DOHH2 (cell line): ENCODE measurements at regions not wholly inside any gene's neighbourhood (a gene's known extent, or its start where the extent isn't known, plus 50 kb on each side); places are given as distances from the start of the nearest gene placed in this dataset.

Experiments
- H3F3A ChIP-seq: fragments of 200-600 bp; sonication (generic), shearing (Covaris generic); 2 replicates; pipeline ENCODE4 v1.6.0; 2016; ENCODE audit warnings: antibody characterized with exemption, mild to moderate bottlenecking; ENCODE audit not compliant: control insufficient read depth, insufficient read depth
- H3K27ac ChIP-seq: fragments of 200-600 bp; sonication (generic); 2 replicates; pipeline ENCODE4 v1.5.1; 2014; ENCODE audit warnings: low read depth, mild to moderate bottlenecking, low read length, moderate library complexity
- H3K27me3 ChIP-seq: fragments of 200-600 bp; sonication (generic); 2 replicates; pipeline ENCODE4 v1.6.1; 2014; ENCODE audit warnings: mild to moderate bottlenecking, low read length, mixed read lengths; ENCODE audit not compliant: control insufficient read depth
- H3K36me3 ChIP-seq: fragments of 200-600 bp; sonication (generic); 2 replicates; pipeline ENCODE4 v1.6.1; 2014; ENCODE audit warnings: mild to moderate bottlenecking, low read length, moderate library complexity, mixed read lengths; ENCODE audit not compliant: control insufficient read depth
- H3K4me1 ChIP-seq: fragments of 200-600 bp; sonication (generic); 2 replicates; pipeline ENCODE4 v1.6.1; 2014; ENCODE audit warnings: mild to moderate bottlenecking, low read length, mixed read lengths; ENCODE audit not compliant: control insufficient read depth
- H3K4me2 ChIP-seq: fragments of 200-600 bp; sonication (generic); 2 replicates; pipeline ENCODE4 v1.6.0; 2014; ENCODE audit warnings: mild to moderate bottlenecking, low read length, moderate library complexity
- H3K4me3 ChIP-seq: fragments of 200-600 bp; sonication (generic); 2 replicates; pipeline ENCODE4 v1.5.1; 2014; ENCODE audit warnings: mild to moderate bottlenecking, low read length, mixed read lengths
- H3K79me2 ChIP-seq: fragments of 200-600 bp; sonication (generic); 2 replicates; pipeline ENCODE4 v1.6.1; 2014; ENCODE audit warnings: mild to moderate bottlenecking, low read length, mixed read lengths; ENCODE audit not compliant: control insufficient read depth
- H3K9me2 ChIP-seq: fragments of 200-600 bp; sonication (generic); replicated peaks from 2 replicates; pipeline ENCODE4 v1.6.1; 2014; ENCODE audit warnings: mild to moderate bottlenecking, low read length, mixed read lengths; ENCODE audit not compliant: control insufficient read depth
- H3K9me3 ChIP-seq: fragments of 200-600 bp; sonication (generic); 2 replicates; pipeline ENCODE4 v1.6.1; 2014; ENCODE audit warnings: antibody characterized with exemption, low read length, mixed read lengths; ENCODE audit not compliant: control insufficient read depth, insufficient read depth
- H4K20me1 ChIP-seq: fragments of 200-600 bp; sonication (generic); 2 replicates; pipeline ENCODE4 v1.6.0; 2014; ENCODE audit warnings: low read depth, mild to moderate bottlenecking, antibody characterized with exemption, low read length, moderate library complexity; ENCODE audit not compliant: control insufficient read depth, insufficient read depth
- EZH2phosphoT487 ChIP-seq: fragments of 200-600 bp; sonication (generic); IDR thresholded peaks from 2 replicates; pipeline ENCODE4 v1.6.1; 2017; ENCODE audit warnings: borderline replicate concordance, mild to moderate bottlenecking, antibody characterized with exemption, low read length, moderate library complexity, mixed read lengths
- TF ChIP-seq, protein P1 (sequence below): fragments of 200-600 bp; sonication (generic); IDR thresholded peaks from one replicate; pipeline ENCODE4 v1.5.1; 2014; ENCODE audit warnings: antibody characterized with exemption, mild to moderate bottlenecking, low read depth, low read length; ENCODE audit not compliant: poor library complexity, severe bottlenecking

DNA sequence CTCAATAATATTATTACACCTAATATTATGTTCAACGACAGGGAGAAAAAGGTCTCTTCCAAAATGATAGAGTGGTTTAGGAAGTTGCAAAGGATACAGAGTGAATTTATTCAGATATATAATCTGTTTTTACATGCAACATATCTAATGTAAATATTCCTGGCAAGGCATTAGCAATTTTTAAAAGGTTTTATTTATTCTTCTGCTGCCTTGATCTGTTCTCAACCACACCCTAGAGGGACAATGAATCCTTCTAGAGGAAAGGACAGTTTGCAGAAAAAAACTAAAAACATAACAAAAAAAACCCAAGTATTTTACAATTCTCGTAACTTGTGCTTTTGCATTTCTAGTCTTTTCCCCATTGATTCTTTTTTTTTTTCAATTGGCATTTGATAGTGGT, 459.6 kb downstream of the KLF12 start:
- H3K9me3 ChIP-seq = no peaks in the 10 kb centered on the region
- H3K4me2 ChIP-seq = no peak overlapping the region
- no peaks in the 10 kb centered on the region for H3K4me1 ChIP-seq
- H3K9me2 ChIP-seq = no peaks in the 10 kb centered on the region
- H4K20me1 ChIP-seq = no peaks in the 10 kb centered on the region
- H3K27ac ChIP-seq = no peak overlapping the region
- H3K4me3 ChIP-seq = no peak overlapping the region
- H3F3A ChIP-seq = no peaks in the 10 kb centered on the region
- H3K79me2 ChIP-seq = no peaks in the 10 kb centered on the region
- TF ChIP-seq, protein P1, sequence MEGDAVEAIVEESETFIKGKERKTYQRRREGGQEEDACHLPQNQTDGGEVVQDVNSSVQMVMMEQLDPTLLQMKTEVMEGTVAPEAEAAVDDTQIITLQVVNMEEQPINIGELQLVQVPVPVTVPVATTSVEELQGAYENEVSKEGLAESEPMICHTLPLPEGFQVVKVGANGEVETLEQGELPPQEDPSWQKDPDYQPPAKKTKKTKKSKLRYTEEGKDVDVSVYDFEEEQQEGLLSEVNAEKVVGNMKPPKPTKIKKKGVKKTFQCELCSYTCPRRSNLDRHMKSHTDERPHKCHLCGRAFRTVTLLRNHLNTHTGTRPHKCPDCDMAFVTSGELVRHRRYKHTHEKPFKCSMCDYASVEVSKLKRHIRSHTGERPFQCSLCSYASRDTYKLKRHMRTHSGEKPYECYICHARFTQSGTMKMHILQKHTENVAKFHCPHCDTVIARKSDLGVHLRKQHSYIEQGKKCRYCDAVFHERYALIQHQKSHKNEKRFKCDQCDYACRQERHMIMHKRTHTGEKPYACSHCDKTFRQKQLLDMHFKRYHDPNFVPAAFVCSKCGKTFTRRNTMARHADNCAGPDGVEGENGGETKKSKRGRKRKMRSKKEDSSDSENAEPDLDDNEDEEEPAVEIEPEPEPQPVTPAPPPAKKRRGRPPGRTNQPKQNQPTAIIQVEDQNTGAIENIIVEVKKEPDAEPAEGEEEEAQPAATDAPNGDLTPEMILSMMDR = no peak
- no peak for TF ChIP-seq EZH2phosphoT487
- H3K27me3 ChIP-seq = no peaks in the 10 kb centered on the region
- H3K36me3 ChIP-seq = no peaks in the 10 kb centered on the region

GRCh38 chr13:73673931-73674330, 460.3 kb downstream of the KLF12 start:
- Histone ChIP-seq H3K9me3 (no peaks in the 10 kb centered on the region), H3K4me3 (no peak overlapping the region), H3K27ac (no peak overlapping the region), H3F3A (no peaks in the 10 kb centered on the region), H3K4me2 (no peak overlapping the region), H3K36me3 (no peaks in the 10 kb centered on the region), H3K9me2 (no peaks in the 10 kb centered on the region), H3K27me3 (no peaks in the 10 kb centered on the region), H3K4me1 (no peaks in the 10 kb centered on the region), H4K20me1 (no peaks in the 10 kb centered on the region), H3K79me2 (no peaks in the 10 kb centered on the region)
- no peak for TF ChIP-seq EZH2phosphoT487

GRCh38 chr13:73672492-73672891, 461.7 kb downstream of the KLF12 start:
- no peak overlapping the region for H3K4me3 ChIP-seq
- no peaks in the 10 kb centered on the region for H4K20me1 ChIP-seq
- no peaks in the 10 kb centered on the region for H3K4me1 ChIP-seq
- no peaks in the 10 kb centered on the region; the same call in 1 of the 2 replicates for H3K27me3 ChIP-seq
- H3K9me3 ChIP-seq = no peaks in the 10 kb centered on the region
- no peak overlapping the region for H3K27ac ChIP-seq
- TF ChIP-seq, protein P1 = no peak
- no peak for TF ChIP-seq EZH2phosphoT487
- no peaks in the 10 kb centered on the region for H3F3A ChIP-seq
- no peaks in the 10 kb centered on the region for H3K79me2 ChIP-seq
- H3K4me2 ChIP-seq = no peak overlapping the region
- no peaks in the 10 kb centered on the region for H3K9me2 ChIP-seq
- H3K36me3 ChIP-seq = no peaks in the 10 kb centered on the region

GRCh38 chr13:73671732-73672131, 462.5 kb downstream of the KLF12 start:
- no peaks in the 10 kb centered on the region for H3K4me1 ChIP-seq
- H3F3A ChIP-seq = no peaks in the 10 kb centered on the region
- H4K20me1 ChIP-seq = no peaks in the 10 kb centered on the region
- H3K27ac ChIP-seq = no peak overlapping the region
- no peak for TF ChIP-seq EZH2phosphoT487
- TF ChIP-seq, protein P1 = no peak
- no peaks in the 10 kb centered on the region; the same call in 1 of the 2 replicates for H3K27me3 ChIP-seq
- H3K36me3 ChIP-seq = no peaks in the 10 kb centered on the region
- H3K9me3 ChIP-seq = no peaks in the 10 kb centered on the region
- no peaks in the 10 kb centered on the region for H3K9me2 ChIP-seq
- H3K4me2 ChIP-seq = no peak overlapping the region
- H3K4me3 ChIP-seq = no peak overlapping the region
- H3K79me2 ChIP-seq = no peaks in the 10 kb centered on the region
